ENCODE measurements at regions not wholly inside any gene's neighbourhood (a gene's known extent, or its start where the extent isn't known, plus 50 kb on each side); places are given as distances from the start of the nearest gene placed in this dataset.
"Not testable (repeated sequence)": the region's sequence is repeated elsewhere in the genome, so short reads cannot be mapped to it uniquely, and the experiment has no call there.

GRCh38 chr5:106633825-106634224 lies 1036.9 kb downstream of the EFNA5 start:
- Histone ChIP-seq H3K79me1 (ENCODE audit: low read depth in 1 of 2, low read length in 2 of 2) (no peaks in the 10 kb centered on the region), H2BK20ac (ENCODE audit: low read depth, low read length) (no peak overlapping the region), H3K4ac (ENCODE audit: low read depth, low read length) (no peak overlapping the region), H3K27me3 (ENCODE audit: control insufficient read depth, insufficient read depth, low read length) (no peaks in the 10 kb centered on the region), H3K9me3 (ENCODE audit: control insufficient read depth, insufficient read depth, low read length) (no peaks in the 10 kb centered on the region), H4K91ac (ENCODE audit: insufficient read depth, low read depth, low read length) (no peak overlapping the region), H4K20me1 (ENCODE audit: insufficient read depth, low read length) (no peaks in the 10 kb centered on the region), H2AFZ (replicated peaks; ENCODE audit: low read length, poor library complexity) (no peak overlapping the region), H3K23ac (ENCODE audit: low read depth, low read length) (no peak overlapping the region), H2AK5ac (ENCODE audit: low read depth, low read length) (no peak overlapping the region), H3K9ac (ENCODE audit: low read depth, low read length) (no peak overlapping the region), H3K4me2 (ENCODE audit: low read depth, low read length) (no peak overlapping the region), H3K56ac (ENCODE audit: extremely low read depth, insufficient read depth, low read length) (no peak overlapping the region), H3K27ac (ENCODE audit: insufficient read depth, low read length) (no peak overlapping the region), H2BK15ac (ENCODE audit: low read depth, low read length) (no peak overlapping the region), H3K4me1 (ENCODE audit: control insufficient read depth, insufficient read depth, low read length) (no peaks in the 10 kb centered on the region), H3K14ac (replicated peaks; ENCODE audit: low read depth, low read length) (no peak overlapping the region), H3K36me3 (ENCODE audit: control insufficient read depth, insufficient read depth, low read length) (no peaks in the 10 kb centered on the region), H3K4me3 (ENCODE audit: insufficient read depth, low read depth, low read length) (no peak overlapping the region), H3K18ac (ENCODE audit: low read depth, low read length) (no peak overlapping the region), H2AK9ac (replicated peaks; ENCODE audit: low read depth, low read length, poor library complexity) (no peak overlapping the region), H3K9me1 (ENCODE audit: insufficient read depth, low read length) (no peaks in the 10 kb centered on the region), H2BK120ac (ENCODE audit: low read depth, low read length) (no peak overlapping the region), H2BK5ac (ENCODE audit: low read depth, low read length, poor library complexity, severe bottlenecking) (no peak overlapping the region), H4K5ac (ENCODE audit: low read depth, low read length) (no peak overlapping the region), H4K8ac (ENCODE audit: low read depth in 2 of 2, low read length in 2 of 2) (no peak overlapping the region)
- DNase-seq (no peak), ATAC-seq (ENCODE audit: low read depth) (no peak)
- BruUV-seq (replicated peaks), result no TSS peak
- CTCF ChIA-PET, result interaction anchor here (1.6 kb wide), 1 partner anchor 15 kb away, joined by 3 read pairs; no protein-coding TSS in a partner anchor
- in situ Hi-C loops (cut with MboI; ENCODE audit: low sequenced_read_pairs), result no loop called here
- POLR2A ChIA-PET (ENCODE audit: unreplicated experiment), result interaction anchor here (0.6 kb wide), 1 partner anchor 9 kb away, joined by 5 read pairs; no protein-coding TSS in a partner anchor
- TF ChIP-seq USF2 (IDR thresholded peaks at IDR 0.05; ENCODE audit: low read depth, low read length) (no peak), CHD1 (IDR thresholded peaks at IDR 0.05; ENCODE audit: low read depth, low read length) (no peak), BHLHE40 (IDR thresholded peaks at IDR 0.05; ENCODE audit: low read depth, low read length) (no peak), MXI1 (IDR thresholded peaks at IDR 0.05; ENCODE audit: borderline replicate concordance, low read depth, low read length) (no peak), MAFK (IDR thresholded peaks at IDR 0.05; ENCODE audit: low read depth, low read length) (no peak), NFE2L2 (IDR thresholded peaks at IDR 0.05; ENCODE audit: low read depth, low read length) (no peak), POLR2A (IDR thresholded peaks at IDR 0.05; ENCODE audit: low read depth, low read length) (no peak)
- dilution Hi-C loops (cut with HindIII; ENCODE audit: low sequenced_read_pairs, unreplicated experiment), result no loop called here
- intact Hi-C loops (cut with micrococcal nuclease), result no loop called here

- H4K8ac ChIP-seq (ENCODE audit: low read depth in 2 of 2, low read length in 2 of 2); ATAC-seq (ENCODE audit: low read depth); CTCF ChIA-PET; H3K56ac ChIP-seq (ENCODE audit: extremely low read depth, insufficient read depth, low read length); H3K9me3 ChIP-seq (ENCODE audit: control insufficient read depth, insufficient read depth, low read length); H3K27me3 ChIP-seq (ENCODE audit: control insufficient read depth, insufficient read depth, low read length); in situ Hi-C loops (cut with MboI; ENCODE audit: low sequenced_read_pairs); H2AK5ac ChIP-seq (ENCODE audit: low read depth, low read length); DNase-seq; H3K4me1 ChIP-seq (ENCODE audit: control insufficient read depth, insufficient read depth, low read length); H3K9ac ChIP-seq (ENCODE audit: low read depth, low read length); H3K36me3 ChIP-seq (ENCODE audit: control insufficient read depth, insufficient read depth, low read length); H3K4ac ChIP-seq (ENCODE audit: low read depth, low read length); dilution Hi-C loops (cut with HindIII; ENCODE audit: low sequenced_read_pairs, unreplicated experiment); H2BK15ac ChIP-seq (ENCODE audit: low read depth, low read length); H3K18ac ChIP-seq (ENCODE audit: low read depth, low read length); H2AFZ ChIP-seq (replicated peaks; ENCODE audit: low read length, poor library complexity); H3K14ac ChIP-seq (replicated peaks; ENCODE audit: low read depth, low read length); H4K20me1 ChIP-seq (ENCODE audit: insufficient read depth, low read length); H2BK5ac ChIP-seq (ENCODE audit: low read depth, low read length, poor library complexity, severe bottlenecking); BruUV-seq (replicated peaks); H2BK20ac ChIP-seq (ENCODE audit: low read depth, low read length); H3K23ac ChIP-seq (ENCODE audit: low read depth, low read length); H2BK120ac ChIP-seq (ENCODE audit: low read depth, low read length); H3K79me1 ChIP-seq (ENCODE audit: low read depth in 1 of 2, low read length in 2 of 2); H2AK9ac ChIP-seq (replicated peaks; ENCODE audit: low read depth, low read length, poor library complexity); H3K9me1 ChIP-seq (ENCODE audit: insufficient read depth, low read length); H4K91ac ChIP-seq (ENCODE audit: insufficient read depth, low read depth, low read length); H3K4me2 ChIP-seq (ENCODE audit: low read depth, low read length); H3K4me3 ChIP-seq (ENCODE audit: insufficient read depth, low read depth, low read length); intact Hi-C loops (cut with micrococcal nuclease); POLR2A ChIA-PET (ENCODE audit: unreplicated experiment); H3K27ac ChIP-seq (ENCODE audit: insufficient read depth, low read length); H4K5ac ChIP-seq (ENCODE audit: low read depth, low read length): not testable (repeated sequence)
- WGBS, 2 experiments (ENCODE audit: extremely low coverage in 2 of 2, insufficient read length in 1 of 2), result 92% methylated on average over 6 of the region's 17 CpGs; no CpG with 5 or more reads in 1 of the 2 experiments
Observed at GRCh38 chr5:106628456-106628855, 1042.3 kb downstream of the EFNA5 start.

Data from IMR-90 (cell line).